Endothelial cell of umbilical vein (primary cell): ENCODE measurements at regions not wholly inside any gene's neighbourhood (a gene's known extent, or its start where the extent isn't known, plus 50 kb on each side); places are given as distances from the start of the nearest gene placed in this dataset.

Experiments used
- BruUV-seq: library from RNA; stranded (reverse); fragments of 400-500 nt; replicated peaks from 2 replicates; lab custom pipeline; 2021; lab: Mats Ljungman, UMichigan
- CTCF ChIA-PET: fragments of 300-600, 350-600 bp; sonication (Branson Sonifier 250); formaldehyde crosslinking; loops from one replicate; lab custom pipeline; 2021; ENCODE audit warnings: antibody characterized with exemption, inconsistent platforms; lab: Charles Lee
- POLR2A ChIA-PET: fragments of 300-600, 350-600 bp; sonication (Branson Sonifier 250); formaldehyde crosslinking; loops from one replicate; lab custom pipeline; 2021; ENCODE audit warnings: antibody characterized with exemption, inconsistent platforms; lab: Charles Lee
- DNase-seq: peaks from one replicate; pipeline ENCODE4 v3.0.0-alpha.2; 2011; ENCODE audit warnings: low read depth, low spot score
- FAIRE-seq: peaks from 2 replicates; lab custom pipeline; 2011; peaks lifted over from hg19 to GRCh38; lab: Jason Lieb, UNC
- H2AFZ ChIP-seq: 2 replicates; pipeline ENCODE4 v1.6.0; 2012; ENCODE audit warnings: low read depth, low read length, control low read depth, inconsistent platforms
- H3K27ac ChIP-seq: 2 replicates; pipeline ENCODE4 v1.5.1; 2011; ENCODE audit warnings: low read depth, mild to moderate bottlenecking, control low read depth, low read length, moderate library complexity; ENCODE audit not compliant: insufficient read depth
- H3K27me3 ChIP-seq, 2 experiments: 2 replicates each; pipeline versions ENCODE4 v1.6.0 to v1.6.1; 2011; ENCODE audit warnings: low read length in 2 of 2, mixed read lengths in 1 of 2; ENCODE audit not compliant: control insufficient read depth in 2 of 2, insufficient read depth in 2 of 2
- H3K36me3 ChIP-seq, 2 experiments: 2 replicates in 1 of 2; 3 replicates in 1 of 2; pipeline ENCODE4 v1.5.1; 2011; ENCODE audit warnings: low read length in 2 of 2, mild to moderate bottlenecking in 1 of 2, moderate library complexity in 1 of 2; ENCODE audit not compliant: control insufficient read depth in 2 of 2, insufficient read depth in 2 of 2; ENCODE audit errors: extremely low read depth in 1 of 2
- H3K4me1 ChIP-seq: 3 replicates; pipeline ENCODE4 v1.5.1; 2011; ENCODE audit warnings: mild to moderate bottlenecking, low read length; ENCODE audit not compliant: control insufficient read depth, insufficient read depth; ENCODE audit errors: extremely low read depth
- H3K4me2 ChIP-seq: 2 replicates; pipeline ENCODE4 v1.6.1; 2011; ENCODE audit warnings: low read length, control low read depth, mixed read lengths; ENCODE audit not compliant: insufficient read depth
- H3K4me3 ChIP-seq, 3 experiments: fragments of 200-600 bp in 1 of 3; sonication (generic), shearing (Covaris generic) in 1 of 3; replicated peaks in 1 of 3; 2 replicates each; pipeline ENCODE4 v1.5.1; 2011 to 2016; ENCODE audit warnings: control low read depth in 3 of 3, low read length in 3 of 3, mild to moderate bottlenecking in 2 of 3, inconsistent platforms in 1 of 3, low read depth in 1 of 3, moderate library complexity in 1 of 3; ENCODE audit not compliant: insufficient read depth in 1 of 3
- H3K79me2 ChIP-seq: 2 replicates; pipeline ENCODE4 v1.6.0; 2012; ENCODE audit warnings: low read length, inconsistent platforms; ENCODE audit not compliant: control insufficient read depth, insufficient read depth
- H3K9ac ChIP-seq: replicated peaks from 2 replicates; pipeline ENCODE3; 2011; ENCODE audit warnings: low read length, control low read depth; ENCODE audit not compliant: insufficient read depth; ENCODE audit errors: extremely low read depth
- H3K9me1 ChIP-seq: replicated peaks from 3 replicates; pipeline ENCODE4 v1.6.0; 2011; ENCODE audit warnings: mild to moderate bottlenecking, low read length; ENCODE audit not compliant: control insufficient read depth, insufficient read depth; ENCODE audit errors: extremely low read depth
- H3K9me3 ChIP-seq: replicated peaks from 2 replicates; pipeline ENCODE4 v1.5.1; 2012; ENCODE audit warnings: low read length, inconsistent platforms; ENCODE audit not compliant: control insufficient read depth, insufficient read depth
- H4K20me1 ChIP-seq: replicated peaks from 2 replicates; pipeline ENCODE3; 2011; ENCODE audit warnings: mild to moderate bottlenecking, low read length; ENCODE audit not compliant: control insufficient read depth, insufficient read depth; ENCODE audit errors: extremely low read depth
- EZH2 ChIP-seq: IDR thresholded peaks from 2 replicates; pipeline ENCODE4 v1.6.1; 2012; ENCODE audit warnings: borderline replicate concordance, low read depth, mild to moderate bottlenecking, moderate library complexity, low read length, inconsistent platforms; ENCODE audit not compliant: severe bottlenecking
- FOS ChIP-seq: IDR thresholded peaks from 2 replicates; pipeline ENCODE4 v1.6.1; 2011; ENCODE audit warnings: mild to moderate bottlenecking, low read length, moderate library complexity, borderline replicate concordance; ENCODE audit not compliant: insufficient read depth
- GATA2 ChIP-seq: IDR thresholded peaks from 2 replicates; pipeline ENCODE4 v1.7.0; 2011; ENCODE audit warnings: low read depth, mild to moderate bottlenecking, moderate library complexity, mixed read lengths, low read length; ENCODE audit not compliant: insufficient read length, insufficient read depth
- JUN ChIP-seq: IDR thresholded peaks from 2 replicates; pipeline ENCODE4 v1.6.1; 2011; ENCODE audit warnings: borderline replicate concordance, low read depth; ENCODE audit not compliant: insufficient read length, insufficient read depth
- MYC ChIP-seq: IDR thresholded peaks from one replicate; pipeline ENCODE4 v1.6.1; 2011; ENCODE audit warnings: mild to moderate bottlenecking, low read depth, low read length
- POLR2A ChIP-seq: IDR thresholded peaks from 2 replicates; pipeline ENCODE4 v1.6.1; 2012; ENCODE audit warnings: low read depth, mild to moderate bottlenecking, control low read depth, low read length
- POLR2AphosphoS5 ChIP-seq: IDR thresholded peaks from 2 replicates; pipeline ENCODE4 v1.6.1; 2012; ENCODE audit warnings: low read depth, mild to moderate bottlenecking, control low read depth, low read length, moderate library complexity; ENCODE audit not compliant: insufficient read depth
- dilution Hi-C: fragments of 300-500 bp; cut with MboI; formaldehyde crosslinking; loops from one replicate; pipeline ENCODE4 v1.15.0; 2019; ENCODE audit warnings: low sequenced_read_pairs; ENCODE audit not compliant: extremely low pct_ligation_motif_present
- intact Hi-C: fragments of 100-400 bp; cut with micrococcal nuclease; formaldehyde crosslinking; loops from one replicate; pipeline ENCODE4 v1.10.0; 2022
- TF ChIP-seq, protein P1 (sequence below), 2 donors: IDR thresholded peaks; 1 replicate in 1 of 2; 2 replicates in 1 of 2; pipeline ENCODE4 v1.5.1; 2011; ENCODE audit warnings: low read length in 2 of 2, mild to moderate bottlenecking in 2 of 2, moderate library complexity in 2 of 2, control low read depth in 1 of 2, inconsistent platforms in 1 of 2, low read depth in 1 of 2; ENCODE audit not compliant: insufficient read depth in 1 of 2; ENCODE audit errors: extremely low read depth in 1 of 2
- TF ChIP-seq, protein P2 (sequence below): IDR thresholded peaks from 2 replicates; pipeline ENCODE4 v1.6.1; 2011; ENCODE audit not compliant: insufficient read depth, insufficient read length

DNA sequence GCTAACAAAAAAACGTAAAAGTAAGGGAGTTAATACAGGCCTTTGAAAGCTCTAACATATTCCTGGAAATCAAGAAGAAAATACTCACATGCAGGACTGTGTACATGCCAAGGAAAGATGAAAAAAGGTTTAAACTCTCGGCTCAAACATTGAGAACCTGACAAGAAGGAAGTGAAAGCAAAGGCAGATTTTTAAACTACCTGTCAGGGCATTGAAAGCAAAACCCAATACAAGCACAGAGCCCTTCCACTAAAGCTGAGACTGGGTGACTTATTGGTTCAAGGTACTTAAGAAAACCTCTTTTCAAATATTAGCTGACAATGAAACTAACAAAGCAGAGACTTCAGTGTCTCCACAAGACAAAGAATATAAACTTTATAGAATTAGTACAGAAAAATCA is 313.0 kb upstream of the GRID2 start:
- Histone ChIP-seq H3K79me2 (no peaks in the 10 kb centered on the region), H3K9me3 (no peaks in the 10 kb centered on the region), H3K9ac (no peak overlapping the region), H3K4me2 (no peak overlapping the region), H3K4me1 (no peaks in the 10 kb centered on the region), H4K20me1 (no peaks in the 10 kb centered on the region), H3K4me3 (no peak overlapping the region), H2AFZ (no peak overlapping the region), H3K27me3 (no peaks in the 10 kb centered on the region), H3K27ac (no peak overlapping the region), H3K36me3 (no peaks in the 10 kb centered on the region), H3K9me1 (no peaks in the 10 kb centered on the region)
- TF ChIP-seq POLR2A (no peak), GATA2 (no peak), POLR2AphosphoS5 (no peak), EZH2 (no peak), MYC (no peak), JUN (no peak), FOS (no peak)
- TF ChIP-seq, protein P1, sequence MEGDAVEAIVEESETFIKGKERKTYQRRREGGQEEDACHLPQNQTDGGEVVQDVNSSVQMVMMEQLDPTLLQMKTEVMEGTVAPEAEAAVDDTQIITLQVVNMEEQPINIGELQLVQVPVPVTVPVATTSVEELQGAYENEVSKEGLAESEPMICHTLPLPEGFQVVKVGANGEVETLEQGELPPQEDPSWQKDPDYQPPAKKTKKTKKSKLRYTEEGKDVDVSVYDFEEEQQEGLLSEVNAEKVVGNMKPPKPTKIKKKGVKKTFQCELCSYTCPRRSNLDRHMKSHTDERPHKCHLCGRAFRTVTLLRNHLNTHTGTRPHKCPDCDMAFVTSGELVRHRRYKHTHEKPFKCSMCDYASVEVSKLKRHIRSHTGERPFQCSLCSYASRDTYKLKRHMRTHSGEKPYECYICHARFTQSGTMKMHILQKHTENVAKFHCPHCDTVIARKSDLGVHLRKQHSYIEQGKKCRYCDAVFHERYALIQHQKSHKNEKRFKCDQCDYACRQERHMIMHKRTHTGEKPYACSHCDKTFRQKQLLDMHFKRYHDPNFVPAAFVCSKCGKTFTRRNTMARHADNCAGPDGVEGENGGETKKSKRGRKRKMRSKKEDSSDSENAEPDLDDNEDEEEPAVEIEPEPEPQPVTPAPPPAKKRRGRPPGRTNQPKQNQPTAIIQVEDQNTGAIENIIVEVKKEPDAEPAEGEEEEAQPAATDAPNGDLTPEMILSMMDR (IDR thresholded peaks at IDR 0.05; ENCODE audit: extremely low read depth in 1 of 2, insufficient read depth in 1 of 2, low read depth in 1 of 2, low read length in 2 of 2), result no peak
- TF ChIP-seq, protein P2, sequence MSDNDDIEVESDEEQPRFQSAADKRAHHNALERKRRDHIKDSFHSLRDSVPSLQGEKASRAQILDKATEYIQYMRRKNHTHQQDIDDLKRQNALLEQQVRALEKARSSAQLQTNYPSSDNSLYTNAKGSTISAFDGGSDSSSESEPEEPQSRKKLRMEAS, result no peak
- DNase-seq (no peak), FAIRE-seq (no peak)
- intact Hi-C loops (no loop called here), dilution Hi-C loops (no loop called here)
- POLR2A ChIA-PET, result no interaction called here
- CTCF ChIA-PET, result no interaction called here
- BruUV-seq, result no TSS peak
